Trophoblast cell (in vitro differentiated cells and primary cell): ENCODE measurements at regions not wholly inside any gene's neighbourhood (a gene's known extent, or its start where the extent isn't known, plus 50 kb on each side); places are given as distances from the start of the nearest gene placed in this dataset.
A peak's percentile ranks its signal among the peaks of the same experiment; 100 is the strongest.

Experiments
- DNase-seq, 2 donors: peaks; one replicate each; pipeline ENCODE4 v3.0.0-alpha.2; 2016
- H2AFZ ChIP-seq: 2 replicates; pipeline ENCODE4 v1.6.1; 2013; ENCODE audit warnings: low read length, moderate library complexity, mild to moderate bottlenecking; ENCODE audit not compliant: insufficient read depth, poor library complexity
- H2AK5ac ChIP-seq: 2 replicates; pipeline ENCODE4 v1.6.1; 2013; ENCODE audit warnings: mild to moderate bottlenecking, low read length
- H2BK120ac ChIP-seq: 2 replicates; pipeline ENCODE4 v1.6.1; 2013; ENCODE audit warnings: low read length, mild to moderate bottlenecking, moderate library complexity; ENCODE audit not compliant: insufficient read depth, poor library complexity
- H2BK12ac ChIP-seq: 2 replicates; pipeline ENCODE4 v1.6.1; 2013; ENCODE audit warnings: mild to moderate bottlenecking, low read length, moderate library complexity
- H2BK5ac ChIP-seq: 2 replicates; pipeline ENCODE4 v1.6.1; 2013; ENCODE audit warnings: low read length, low read depth, moderate library complexity, mild to moderate bottlenecking; ENCODE audit not compliant: poor library complexity
- H3K14ac ChIP-seq: 2 replicates; pipeline ENCODE4 v1.6.1; 2013; ENCODE audit warnings: mild to moderate bottlenecking, low read length
- H3K18ac ChIP-seq: 2 replicates; pipeline ENCODE4 v1.6.1; 2013; ENCODE audit warnings: mild to moderate bottlenecking, low read length
- H3K23ac ChIP-seq: 2 replicates; pipeline ENCODE4 v1.6.1; 2013; ENCODE audit warnings: low read length
- H3K27ac ChIP-seq: 2 replicates; pipeline ENCODE4 v1.5.1; 2013; ENCODE audit warnings: low read depth, mild to moderate bottlenecking, inconsistent platforms, low read length, moderate library complexity
- H3K27me3 ChIP-seq: 2 replicates; pipeline ENCODE4 v1.6.1; 2013; ENCODE audit warnings: inconsistent platforms, mild to moderate bottlenecking, low read length, moderate library complexity; ENCODE audit not compliant: insufficient read depth
- H3K36me3 ChIP-seq, 2 experiments: 1 replicate in 1 of 2; 2 replicates in 1 of 2; pipeline ENCODE4 v1.6.1; 2013; ENCODE audit warnings: low read length in 2 of 2, mild to moderate bottlenecking in 2 of 2, moderate library complexity in 1 of 2; ENCODE audit not compliant: insufficient read depth in 2 of 2, control insufficient read depth in 1 of 2
- H3K4ac ChIP-seq: 2 replicates; pipeline ENCODE4 v1.6.1; 2013; ENCODE audit warnings: low read depth, mild to moderate bottlenecking, low read length, moderate library complexity
- H3K4me1 ChIP-seq, 2 experiments: 1 replicate in 1 of 2; 2 replicates in 1 of 2; pipeline ENCODE4 v1.6.1; 2013; ENCODE audit warnings: low read length in 2 of 2, mild to moderate bottlenecking in 2 of 2, moderate library complexity in 1 of 2; ENCODE audit not compliant: insufficient read depth in 2 of 2, control insufficient read depth in 1 of 2
- H3K4me2 ChIP-seq: 2 replicates; pipeline ENCODE4 v1.6.1; 2013; ENCODE audit warnings: inconsistent platforms, mild to moderate bottlenecking, low read length, moderate library complexity
- H3K4me3 ChIP-seq: 2 replicates; pipeline ENCODE4 v1.5.1; 2013; ENCODE audit warnings: mild to moderate bottlenecking, low read depth, low read length, inconsistent platforms
- H3K79me1 ChIP-seq: one replicate; pipeline ENCODE4 v1.6.1; 2013; ENCODE audit warnings: low read length
- H3K79me2 ChIP-seq: 2 replicates; pipeline ENCODE4 v1.6.1; 2013; ENCODE audit warnings: low read length, mild to moderate bottlenecking; ENCODE audit not compliant: control insufficient read depth, insufficient read depth, poor library complexity
- H3K9ac ChIP-seq: 2 replicates; pipeline ENCODE4 v1.6.1; 2013; ENCODE audit warnings: mild to moderate bottlenecking, low read length
- H3K9me3 ChIP-seq: 2 replicates; pipeline ENCODE4 v1.6.1; 2013; ENCODE audit warnings: low read depth, mild to moderate bottlenecking, control low read depth, inconsistent platforms, low read length; ENCODE audit not compliant: insufficient read depth
- H4K12ac ChIP-seq: 2 replicates; pipeline ENCODE4 v1.6.1; 2013; ENCODE audit warnings: low read depth, mild to moderate bottlenecking, low read length, moderate library complexity
- H4K8ac ChIP-seq: 2 replicates; pipeline ENCODE4 v1.6.1; 2013; ENCODE audit warnings: low read depth, mild to moderate bottlenecking, low read length, moderate library complexity
- H4K91ac ChIP-seq: one replicate; pipeline ENCODE4 v1.6.1; 2013; ENCODE audit warnings: low read depth, mild to moderate bottlenecking, low read length, moderate library complexity
- WGBS: extraction: QIAGEN DNeasy Blood & Tissue Kit; methylation state at CpG from one replicate; pipeline ENCODE4 v1.1.7; 2013; ENCODE audit warnings: missing lambda C conversion rate; ENCODE audit not compliant: insufficient read length, insufficient coverage; ENCODE audit errors: extremely low coverage; 5-methylcytosine and 5-hydroxymethylcytosine counted together

DNA sequence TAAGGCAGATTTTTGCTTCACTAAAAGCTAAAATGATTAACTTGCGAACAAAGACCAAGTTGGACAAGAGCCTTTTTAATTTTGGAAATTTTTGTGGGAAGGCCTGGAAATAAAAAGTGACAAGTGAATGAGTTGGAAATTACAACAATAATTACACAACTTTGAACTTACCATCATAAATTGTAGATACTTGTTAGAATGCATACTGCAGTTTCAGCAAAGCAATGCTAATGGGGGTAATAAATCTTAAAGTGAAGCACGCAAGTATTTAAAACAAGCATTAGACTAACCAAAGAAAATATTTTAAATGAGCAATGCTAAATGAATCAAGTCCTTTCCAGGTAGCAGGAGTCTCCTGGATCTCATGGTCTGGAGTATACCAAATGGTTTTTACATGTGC lies 83.2 kb upstream of the EYA4 start:
- H4K12ac ChIP-seq = no peak overlapping the region
- no peak overlapping the region for H3K23ac ChIP-seq
- H2AK5ac ChIP-seq = no peak overlapping the region
- no peaks in the 10 kb centered on the region for H3K79me2 ChIP-seq
- no peaks in the 10 kb centered on the region for H3K79me1 ChIP-seq
- no peak overlapping the region for H4K91ac ChIP-seq
- no peaks in the 10 kb centered on the region for H3K9me3 ChIP-seq
- no peak overlapping the region for H2BK120ac ChIP-seq
- no peak overlapping the region for H4K8ac ChIP-seq
- no CpG with 5 or more reads among the region's 2 CpGs for WGBS
- no peaks in the 10 kb centered on the region for H3K27me3 ChIP-seq
- no peak overlapping the region for H2AFZ ChIP-seq
- no peak overlapping the region for H3K4ac ChIP-seq
- H3K4me1 ChIP-seq = no peaks in the 10 kb centered on the region
- no peak overlapping the region for H3K4me3 ChIP-seq
- H3K36me3 ChIP-seq = no peaks in the 10 kb centered on the region
- no peak for DNase-seq
- no peak overlapping the region for H3K4me2 ChIP-seq
- no peak overlapping the region for H3K9ac ChIP-seq
- no peak overlapping the region for H2BK12ac ChIP-seq
- H3K18ac ChIP-seq = no peak overlapping the region
- no peak overlapping the region for H3K27ac ChIP-seq
- H2BK5ac ChIP-seq = no peak overlapping the region
- H3K14ac ChIP-seq = no peak overlapping the region

DNA sequence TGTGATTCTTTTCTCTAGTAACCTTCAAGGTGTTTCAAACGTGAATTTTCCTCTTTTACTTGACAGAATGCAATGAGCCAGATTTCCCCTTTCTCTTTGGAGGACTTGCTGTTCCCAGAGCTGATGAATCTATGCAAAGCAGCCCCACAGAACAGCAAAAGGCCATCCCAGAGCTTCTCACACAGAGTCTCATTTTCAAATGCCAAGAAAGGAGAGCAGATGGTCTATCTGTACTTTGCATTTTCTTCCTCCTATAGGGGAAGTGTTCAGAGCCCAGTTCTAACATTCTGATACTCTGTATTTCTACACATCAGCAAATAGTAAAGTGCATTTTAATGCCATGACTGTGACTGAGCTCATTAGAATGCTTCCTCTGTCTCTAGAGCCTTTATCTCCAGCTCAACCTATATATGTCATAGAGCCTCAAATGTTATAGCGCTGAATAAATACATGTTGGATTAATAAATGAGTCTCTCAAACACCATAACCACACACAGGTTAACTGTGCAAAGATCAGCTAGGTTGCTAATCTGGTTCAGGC lies 81.8 kb upstream of the EYA4 start:
- no peak overlapping the region for H4K12ac ChIP-seq
- H3K9ac ChIP-seq = no peak overlapping the region
- H3K79me2 ChIP-seq = no peaks in the 10 kb centered on the region
- H2BK120ac ChIP-seq = no peak overlapping the region
- H2BK5ac ChIP-seq = no peak overlapping the region
- H3K27ac ChIP-seq = no peak overlapping the region
- H3K4me3 ChIP-seq = no peak overlapping the region
- H4K8ac ChIP-seq = no peak overlapping the region
- no peaks in the 10 kb centered on the region for H3K9me3 ChIP-seq
- no peak overlapping the region for H4K91ac ChIP-seq
- H3K4me1 ChIP-seq = no peaks in the 10 kb centered on the region
- H3K27me3 ChIP-seq = no peaks in the 10 kb centered on the region
- H2AFZ ChIP-seq = no peak overlapping the region
- H3K79me1 ChIP-seq = no peaks in the 10 kb centered on the region
- H3K14ac ChIP-seq = no peak overlapping the region
- no peak overlapping the region for H3K4me2 ChIP-seq
- no peak overlapping the region for H3K23ac ChIP-seq
- no peak overlapping the region for H3K18ac ChIP-seq
- no peak overlapping the region for H3K4ac ChIP-seq
- DNase-seq = peak in 1 of 2 donors; percentile 5
- H2BK12ac ChIP-seq = no peak overlapping the region
- H2AK5ac ChIP-seq = no peak overlapping the region
- no CpG with 5 or more reads among the region's 2 CpGs for WGBS
- H3K36me3 ChIP-seq = no peaks in the 10 kb centered on the region

DNA sequence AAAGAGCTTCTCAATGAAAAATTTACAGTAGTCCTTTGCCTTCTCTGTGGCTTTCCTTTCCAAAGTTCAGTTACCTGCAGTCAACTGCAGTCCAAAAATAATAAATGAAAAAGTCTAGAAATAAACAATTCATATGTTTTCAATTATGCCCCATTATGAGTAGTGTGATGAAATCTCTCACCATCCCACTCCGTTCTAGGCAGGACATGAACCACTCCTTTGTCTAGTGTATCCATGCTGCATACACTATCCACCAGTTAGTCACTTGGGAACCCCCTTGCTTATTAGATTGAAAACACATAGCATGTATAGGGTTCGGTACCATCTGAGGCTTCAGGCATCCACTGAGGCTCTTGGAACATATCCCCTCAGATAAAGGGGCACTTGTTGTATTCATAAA lies 80.6 kb upstream of the EYA4 start:
- no peak overlapping the region for H3K18ac ChIP-seq

DNA sequence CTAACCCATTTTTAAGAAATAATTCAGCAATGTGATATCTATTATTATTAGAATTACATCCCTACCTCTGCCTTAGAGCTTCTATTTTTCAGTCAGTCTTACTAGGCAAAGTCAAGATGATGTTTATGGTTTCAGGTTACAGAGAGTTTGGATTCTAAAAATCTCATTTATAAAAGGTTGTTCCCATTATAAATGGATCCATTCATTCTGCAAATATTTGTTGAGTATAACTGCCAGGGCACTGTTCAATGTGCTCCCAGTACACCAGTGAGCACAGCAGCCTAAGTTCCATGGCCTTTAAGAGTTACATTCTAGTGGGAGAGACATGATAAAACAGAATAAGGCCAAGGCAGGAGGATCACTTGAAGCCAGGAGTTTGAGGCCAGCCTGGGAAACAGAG lies 75.9 kb upstream of the EYA4 start:
- H2AK5ac ChIP-seq = no peak overlapping the region
- no peak for DNase-seq
- H3K36me3 ChIP-seq = no peaks in the 10 kb centered on the region
- no peak overlapping the region for H4K8ac ChIP-seq
- no peak overlapping the region for H2BK5ac ChIP-seq
- no peak overlapping the region for H3K14ac ChIP-seq
- H3K4ac ChIP-seq = no peak overlapping the region
- H3K18ac ChIP-seq = no peak overlapping the region
- no peak overlapping the region for H2BK120ac ChIP-seq
- no peaks in the 10 kb centered on the region for H3K4me1 ChIP-seq
- H3K4me3 ChIP-seq = no peak overlapping the region
- H3K27me3 ChIP-seq = no peaks in the 10 kb centered on the region
- H2AFZ ChIP-seq = no peak overlapping the region
- no peaks in the 10 kb centered on the region for H3K79me1 ChIP-seq
- H3K9me3 ChIP-seq = no peaks in the 10 kb centered on the region
- H3K23ac ChIP-seq = no peak overlapping the region
- no peak overlapping the region for H2BK12ac ChIP-seq
- H3K9ac ChIP-seq = no peak overlapping the region
- H3K79me2 ChIP-seq = no peaks in the 10 kb centered on the region
- no peak overlapping the region for H4K91ac ChIP-seq
- no peak overlapping the region for H4K12ac ChIP-seq
- no peak overlapping the region for H3K27ac ChIP-seq
- no peak overlapping the region for H3K4me2 ChIP-seq

More for the DNA sequence above, 80.6 kb upstream of the EYA4 start:
- DNase-seq = no peak
- Histone ChIP-seq H4K12ac (no peak overlapping the region), H3K4me2 (no peak overlapping the region), H2BK12ac (no peak overlapping the region), H3K14ac (no peak overlapping the region), H3K4ac (no peak overlapping the region), H2AFZ (no peak overlapping the region), H3K36me3 (no peaks in the 10 kb centered on the region), H3K4me1 (no peaks in the 10 kb centered on the region), H3K9me3 (no peaks in the 10 kb centered on the region), H3K9ac (no peak overlapping the region), H3K4me3 (no peak overlapping the region), H2BK5ac (no peak overlapping the region), H3K23ac (no peak overlapping the region), H3K27ac (no peak overlapping the region), H2BK120ac (no peak overlapping the region), H3K27me3 (no peaks in the 10 kb centered on the region), H3K79me2 (no peaks in the 10 kb centered on the region), H4K8ac (no peak overlapping the region), H4K91ac (no peak overlapping the region), H3K79me1 (no peaks in the 10 kb centered on the region), H2AK5ac (no peak overlapping the region)
- WGBS = no CpG with 5 or more reads among the region's 2 CpGs
